Pancreas (tissue), 10 donors: ENCODE measurements at regions not wholly inside any gene's neighbourhood (a gene's known extent, or its start where the extent isn't known, plus 50 kb on each side); places are given as distances from the start of the nearest gene placed in this dataset.

ENCODE experiments used
- ATAC-seq, 4 donors: fragments of 200-7000 bp; cut with Tn5 transposase; one replicate each; pipeline versions ENCODE4 v1.8.0 to v1.9.1; 2020; ENCODE audit warnings: mild to moderate bottlenecking in 4 of 4, moderate library complexity in 4 of 4
- DNase-seq, 6 donors: peaks; one replicate each; pipeline ENCODE4 v3.0.0-alpha.2; 2020
- FAIRE-seq: peaks from 2 replicates; lab custom pipeline; 2012; peaks lifted over from hg19 to GRCh38; lab: Jason Lieb, UNC
- H3K27ac ChIP-seq, 4 donors: fragments of 200-600 bp; sonication (generic); 1 replicate in 3 of 4; 2 replicates in 1 of 4; pipeline versions ENCODE4 v1.5.0 to v1.8.0; 2020
- H3K27me3 ChIP-seq, 4 donors: fragments of 200-600 bp; one replicate each; pipeline ENCODE4 v1.8.0; 2021
- H3K36me3 ChIP-seq, 3 donors: fragments of 200-600 bp; sonication (generic) in 1 of 3; one replicate each; pipeline versions ENCODE4 v1.5.0 to v1.8.0; 2020 to 2021
- H3K4me1 ChIP-seq, 3 donors: fragments of 200-600 bp; one replicate each; pipeline ENCODE4 v1.8.0; 2021
- H3K4me3 ChIP-seq, 4 donors: fragments of 200-600 bp; sonication (generic) in 2 of 4; one replicate each; pipeline versions ENCODE4 v1.5.0 to v1.8.0; 2020 to 2021
- H3K9me3 ChIP-seq, 4 donors: fragments of 200-600 bp; one replicate each; pipeline ENCODE4 v1.8.0; 2021
- WGBS, 2 donors: extraction: QIAGEN DNeasy Blood & Tissue Kit; methylation state at CpG; one replicate each; pipeline ENCODE4 v1.1.7; 2013; 5-methylcytosine and 5-hydroxymethylcytosine counted together
- intact Hi-C, 3 donors: fragments of 100-400 bp; cut with DNase I; formaldehyde crosslinking; loops; one replicate each; pipeline versions ENCODE4 v1.11.1 to v1.14.2; 2022
- TF ChIP-seq, protein P1 (sequence below), 4 donors: fragments of 200-600 bp; sonication (generic) in 3 of 4; IDR thresholded peaks; one replicate each; pipeline versions ENCODE4 v1.5.0 to v1.8.0; 2021; ENCODE audit warnings: antibody characterized with exemption in 4 of 4
- donor health status: healthy with polysubstance abuse.
- donor health status: DM: no; HTN: no; CAD: no; lungs with moderate emphysema.
- donor health status: DM: no; HTN: no; CAD: no.
- donor health status: control.
- donor health status: control.
- donor health status: Bipolar disorder and iron deficiency.
- donor health status: DM: yes; HTN: yes; CAD: no.
- donor health status: DM: no; HTN: no; CAD: no.
- donor health status: DM: no; HTN: no; CAD: no.
- donor health status: DM: yes; HTN: yes; CAD: no.

DNA sequence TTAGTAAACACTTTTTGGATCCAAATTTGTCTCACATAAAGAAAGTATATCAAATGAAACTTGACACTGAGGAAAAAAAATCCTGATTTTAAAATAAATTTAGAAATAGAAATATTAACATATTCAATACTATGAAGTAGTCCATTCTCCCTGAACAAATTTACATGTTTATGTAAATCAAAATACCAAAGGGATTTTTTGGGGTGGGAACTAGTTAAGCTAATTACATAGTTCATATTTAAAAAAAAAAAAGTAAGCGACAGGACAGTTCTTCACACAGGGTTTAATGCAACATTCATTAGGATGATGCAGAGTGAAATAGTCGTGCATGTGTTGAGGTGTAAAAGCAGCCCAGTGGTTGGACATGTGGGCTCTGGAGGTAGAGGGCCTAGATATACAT, 433.5 kb upstream of the B3GALT2 start:
- Histone ChIP-seq H3K4me1 (no peaks in the 10 kb centered on the region), H3K27ac (no peak overlapping the region), H3K36me3 (no peaks in the 10 kb centered on the region), H3K27me3 (no peaks in the 10 kb centered on the region), H3K4me3 (no peak overlapping the region), H3K9me3 (no peaks in the 10 kb centered on the region)
- intact Hi-C loops = no loop called here
- TF ChIP-seq, protein P1, sequence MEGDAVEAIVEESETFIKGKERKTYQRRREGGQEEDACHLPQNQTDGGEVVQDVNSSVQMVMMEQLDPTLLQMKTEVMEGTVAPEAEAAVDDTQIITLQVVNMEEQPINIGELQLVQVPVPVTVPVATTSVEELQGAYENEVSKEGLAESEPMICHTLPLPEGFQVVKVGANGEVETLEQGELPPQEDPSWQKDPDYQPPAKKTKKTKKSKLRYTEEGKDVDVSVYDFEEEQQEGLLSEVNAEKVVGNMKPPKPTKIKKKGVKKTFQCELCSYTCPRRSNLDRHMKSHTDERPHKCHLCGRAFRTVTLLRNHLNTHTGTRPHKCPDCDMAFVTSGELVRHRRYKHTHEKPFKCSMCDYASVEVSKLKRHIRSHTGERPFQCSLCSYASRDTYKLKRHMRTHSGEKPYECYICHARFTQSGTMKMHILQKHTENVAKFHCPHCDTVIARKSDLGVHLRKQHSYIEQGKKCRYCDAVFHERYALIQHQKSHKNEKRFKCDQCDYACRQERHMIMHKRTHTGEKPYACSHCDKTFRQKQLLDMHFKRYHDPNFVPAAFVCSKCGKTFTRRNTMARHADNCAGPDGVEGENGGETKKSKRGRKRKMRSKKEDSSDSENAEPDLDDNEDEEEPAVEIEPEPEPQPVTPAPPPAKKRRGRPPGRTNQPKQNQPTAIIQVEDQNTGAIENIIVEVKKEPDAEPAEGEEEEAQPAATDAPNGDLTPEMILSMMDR (IDR thresholded peaks at IDR 0.05) = no peak
- no peak for ATAC-seq
- no peak for DNase-seq
- FAIRE-seq = peak; percentile 47
- 86 to 87% methylated on average over 2 of the region's 2 CpGs for WGBS, 2 donors

DNA sequence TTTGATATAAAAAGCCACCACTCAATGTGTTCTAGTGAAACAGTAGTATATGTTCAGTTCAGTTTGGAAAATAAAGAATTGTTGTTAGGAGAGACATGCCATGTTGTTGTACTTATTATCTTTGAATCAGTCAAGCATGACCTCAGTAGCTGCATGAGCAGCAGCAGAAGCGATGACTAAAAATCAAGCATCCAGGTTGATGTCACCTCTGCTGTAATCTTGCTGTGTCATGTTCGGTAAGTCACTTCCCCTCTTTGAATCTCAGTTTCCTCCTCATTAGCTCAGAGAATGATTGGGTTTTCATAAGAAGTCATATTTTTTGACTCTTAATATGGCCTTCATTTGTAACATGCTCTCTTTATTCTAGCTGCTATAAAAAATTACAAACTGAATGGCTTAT, 428.4 kb upstream of the B3GALT2 start:
- Histone ChIP-seq H3K27ac (no peak overlapping the region), H3K9me3 (no peaks in the 10 kb centered on the region), H3K4me1 (no peaks in the 10 kb centered on the region), H3K27me3 (no peaks in the 10 kb centered on the region), H3K4me3 (no peak overlapping the region), H3K36me3 (no peaks in the 10 kb centered on the region)
- intact Hi-C loops = no loop called here
- FAIRE-seq (no peak), DNase-seq (no peak), ATAC-seq (no peak)
- TF ChIP-seq, protein P1 (IDR thresholded peaks at IDR 0.05) = no peak
- WGBS, 2 donors = 86 to 90% methylated on average over 2 of the region's 2 CpGs

DNA sequence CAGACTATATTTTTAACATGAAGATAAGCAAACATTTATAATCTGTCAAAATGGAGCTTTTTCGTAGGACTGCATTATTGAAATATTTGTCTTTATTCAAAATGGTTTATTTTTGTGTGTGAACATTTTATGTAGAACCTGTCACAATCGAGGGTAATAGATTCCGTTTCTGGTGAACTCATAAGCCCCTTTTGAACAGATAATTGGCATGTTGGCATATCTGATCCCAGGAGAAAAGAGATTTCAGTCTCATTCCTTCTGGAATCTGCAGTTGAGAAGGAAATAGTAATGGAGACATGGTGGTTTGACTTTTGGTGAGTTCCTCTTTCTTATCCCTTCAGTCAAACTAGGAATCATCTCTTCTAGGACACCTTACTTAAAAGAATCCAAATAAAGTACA, 427.9 kb upstream of the B3GALT2 start:
- no peak for FAIRE-seq
- TF ChIP-seq, protein P1 (IDR thresholded peaks at IDR 0.05) = no peak
- WGBS, 2 donors = 62 to 65% methylated on average over 3 of the region's 3 CpGs

DNA sequence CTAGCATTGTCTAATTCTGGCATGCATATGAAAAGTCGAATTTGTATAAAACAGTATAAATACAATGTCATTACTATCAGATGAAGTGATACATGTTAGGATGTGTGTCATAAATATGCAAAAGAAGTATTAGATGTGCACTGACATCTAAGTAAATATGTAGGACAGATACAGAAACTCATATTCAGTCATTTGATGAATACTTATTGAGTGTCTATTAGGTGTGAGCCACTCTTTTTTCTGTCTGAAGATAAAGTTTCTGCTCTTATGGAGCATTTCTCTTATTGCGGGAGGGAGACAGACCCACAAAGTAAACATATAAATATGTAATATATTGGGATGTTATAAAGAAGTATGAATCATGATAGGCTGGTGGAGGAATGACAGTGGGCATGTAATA, 426.6 kb upstream of the B3GALT2 start:
- TF ChIP-seq, protein P1 (IDR thresholded peaks at IDR 0.05) = no peak
- no peaks in the 10 kb centered on the region for H3K9me3 ChIP-seq
- intact Hi-C loops = no loop called here
- WGBS, 2 donors = 65 to 79% methylated on average over 2 of the region's 2 CpGs
- H3K4me3 ChIP-seq = no peak overlapping the region
- DNase-seq = no peak
- H3K27me3 ChIP-seq = no peaks in the 10 kb centered on the region
- no peak for FAIRE-seq
- no peaks in the 10 kb centered on the region for H3K4me1 ChIP-seq
- no peaks in the 10 kb centered on the region for H3K36me3 ChIP-seq
- no peak for ATAC-seq
- H3K27ac ChIP-seq = no peak overlapping the region

More for the DNA sequence above, 427.9 kb upstream of the B3GALT2 start:
- intact Hi-C loops = no loop called here
- H3K27me3 ChIP-seq = no peaks in the 10 kb centered on the region
- DNase-seq (no peak), ATAC-seq (no peak)
- H3K4me3 ChIP-seq = no peak overlapping the region
- H3K4me1 ChIP-seq = no peaks in the 10 kb centered on the region
- H3K36me3 ChIP-seq = no peaks in the 10 kb centered on the region
- H3K27ac ChIP-seq = no peak overlapping the region
- H3K9me3 ChIP-seq = no peaks in the 10 kb centered on the region

DNA sequence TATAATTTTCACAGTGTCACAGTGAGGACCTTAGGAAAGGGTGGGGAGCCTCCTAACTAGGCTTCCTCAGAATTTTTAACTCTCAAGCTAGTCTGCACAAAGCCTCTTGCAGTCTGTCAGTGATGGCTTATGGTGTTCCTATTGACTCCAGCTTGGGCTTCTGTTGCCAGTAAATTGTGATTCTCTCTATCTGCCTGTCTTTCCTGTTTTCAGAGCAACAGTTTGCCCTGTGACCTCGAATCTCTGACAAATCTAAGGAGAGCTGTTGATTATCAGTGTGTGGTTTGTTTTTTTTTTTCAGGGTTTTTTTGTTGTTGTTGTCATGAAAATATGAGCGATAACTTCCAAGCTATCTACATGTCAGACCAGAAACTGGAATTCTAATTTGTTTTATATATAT, 423.2 kb upstream of the B3GALT2 start:
- Histone ChIP-seq H3K27ac (no peak overlapping the region), H3K4me1 (peaks cover 0 to 3% (median 0%) of the 10 kb centered on the region in 3 donors), H3K27me3 (no peaks in the 10 kb centered on the region), H3K4me3 (no peak overlapping the region), H3K9me3 (no peaks in the 10 kb centered on the region), H3K36me3 (no peaks in the 10 kb centered on the region)
- WGBS, 2 donors = 65% methylated on average over 2 of the region's 2 CpGs
- TF ChIP-seq, protein P1 (IDR thresholded peaks at IDR 0.05) = no peak
- ATAC-seq (no peak), FAIRE-seq (no peak), DNase-seq (no peak)
- intact Hi-C loops = no loop called here
